Testis (tissue), 2 donors: ENCODE measurements at regions not wholly inside any gene's neighbourhood (a gene's known extent, or its start where the extent isn't known, plus 50 kb on each side); places are given as distances from the start of the nearest gene placed in this dataset.

ENCODE experiments used
- DNase-seq: peaks from one replicate; pipeline ENCODE4 v3.0.0-alpha.2; 2019
- H3K27ac ChIP-seq, 2 donors: fragments of 200-600 bp; sonication (generic); one replicate each; pipeline ENCODE4 v1.5.1; 2019
- H3K27me3 ChIP-seq: fragments of 200-600 bp; sonication (generic); one replicate; pipeline ENCODE4 v1.5.1; 2019
- H3K36me3 ChIP-seq: fragments of 200-600 bp; sonication (generic); one replicate; pipeline ENCODE4 v1.5.1; 2017; ENCODE audit warnings: low read depth; ENCODE audit errors: missing control alignments
- H3K4me1 ChIP-seq: fragments of 200-600 bp; sonication (generic); one replicate; pipeline ENCODE4 v1.5.1; 2019
- H3K4me3 ChIP-seq, 2 donors: fragments of 200-600 bp; sonication (generic); one replicate each; pipeline ENCODE4 v1.5.1; 2017 to 2019
- H3K9me3 ChIP-seq: fragments of 200-600 bp; sonication (generic); one replicate; pipeline ENCODE4 v1.5.1; 2017
- CTCF ChIP-seq, 3 experiments: fragments of 450-650 bp in 2 of 3; fragments of 200-600 bp in 1 of 3; sonication (generic) in 1 of 3; IDR thresholded peaks; one replicate each; pipeline ENCODE4 v1.5.1; 2016 to 2019; ENCODE audit warnings: antibody characterized with exemption in 3 of 3, mild to moderate bottlenecking in 2 of 3, moderate library complexity in 1 of 3
- POLR2A ChIP-seq: fragments of 450-650 bp; IDR thresholded peaks from one replicate; pipeline ENCODE4 v1.6.1; 2017; ENCODE audit warnings: antibody characterized with exemption, mild to moderate bottlenecking, moderate library complexity
- WGBS, 2 donors: methylation state at CpG; one replicate each; pipeline ENCODE4 v1.1.5; 2018; 5-methylcytosine and 5-hydroxymethylcytosine counted together
- intact Hi-C: fragments of 100-400 bp; cut with DNase I; formaldehyde crosslinking; loops from one replicate; pipeline ENCODE4 v1.15.1; 2023; ENCODE audit warnings: low total_unique reads

GRCh38 chr14:76309572-76310162 lies 66.3 kb upstream of the ESRRB start:
- intact Hi-C loops, result no loop called here
- Histone ChIP-seq H3K4me1 (no peaks in the 10 kb centered on the region), H3K36me3 (no peaks in the 10 kb centered on the region), H3K27ac (no peak overlapping the region), H3K27me3 (no peaks in the 10 kb centered on the region), H3K9me3 (no peaks in the 10 kb centered on the region), H3K4me3 (no peak overlapping the region)
- 80 to 81% methylated on average over 8 of the region's 8 CpGs for WGBS, 2 donors
- TF ChIP-seq POLR2A (no peak), CTCF (IDR thresholded peaks at IDR 0.05) (no peak)
- no peak for DNase-seq

DNA sequence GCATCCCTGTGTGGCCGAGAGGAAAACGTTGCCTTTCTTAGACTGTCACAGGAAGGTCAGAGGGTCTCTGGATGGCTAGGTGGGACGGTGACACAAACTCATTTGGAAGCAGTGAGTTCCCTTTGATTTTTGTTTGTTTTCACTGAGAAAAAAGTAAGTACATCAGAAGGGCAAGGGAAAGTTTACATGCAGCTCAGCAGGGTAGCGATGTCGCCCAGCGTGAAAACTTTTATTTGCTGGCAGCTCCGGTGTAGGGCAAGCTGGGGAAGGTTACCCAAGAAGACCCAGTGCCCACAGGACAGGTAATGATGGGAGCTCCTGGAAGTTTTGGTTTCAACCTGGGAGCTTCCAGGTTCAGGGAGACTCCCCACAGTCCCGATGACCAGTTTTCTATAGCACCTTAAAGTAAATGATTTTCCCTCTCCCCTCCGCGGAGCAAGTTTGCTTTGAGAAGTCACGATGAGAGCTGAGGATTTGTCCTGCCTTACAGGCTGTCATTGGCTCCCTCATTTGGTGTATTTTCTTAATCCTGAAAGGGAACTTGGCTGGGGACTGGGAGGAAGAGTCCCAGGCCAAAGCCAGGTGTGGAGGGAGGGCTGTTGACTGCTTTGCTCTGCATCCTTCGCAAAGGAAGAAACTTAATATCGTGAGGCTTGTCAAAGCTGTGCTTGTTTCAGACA lies 64.7 kb upstream of the ESRRB start:
- intact Hi-C loops, result no loop called here
- no peaks in the 10 kb centered on the region for H3K27me3 ChIP-seq
- no peaks in the 10 kb centered on the region for H3K4me1 ChIP-seq
- TF ChIP-seq POLR2A, result no peak
- no peak for TF ChIP-seq CTCF (IDR thresholded peaks at IDR 0.05)
- no peaks in the 10 kb centered on the region for H3K9me3 ChIP-seq
- H3K36me3 ChIP-seq, result no peaks in the 10 kb centered on the region
- WGBS, 2 donors, result 46 to 48% methylated on average over 13 of the region's 13 CpGs
- DNase-seq, result no peak
- H3K4me3 ChIP-seq, result no peak overlapping the region
- no peak overlapping the region for H3K27ac ChIP-seq

GRCh38 chr14:76312821-76313220 lies 63.1 kb upstream of the ESRRB start:
- no peaks in the 10 kb centered on the region for H3K9me3 ChIP-seq
- no peak for DNase-seq
- no peaks in the 10 kb centered on the region for H3K4me1 ChIP-seq
- TF ChIP-seq CTCF (IDR thresholded peaks at IDR 0.05), result no peak
- no peak for TF ChIP-seq POLR2A
- intact Hi-C loops, result no loop called here
- no peaks in the 10 kb centered on the region for H3K27me3 ChIP-seq
- no peak overlapping the region for H3K27ac ChIP-seq
- no peak overlapping the region for H3K4me3 ChIP-seq
- WGBS, 2 donors, result 72 to 85% methylated on average over 4 of the region's 4 CpGs
- H3K36me3 ChIP-seq, result no peaks in the 10 kb centered on the region

DNA sequence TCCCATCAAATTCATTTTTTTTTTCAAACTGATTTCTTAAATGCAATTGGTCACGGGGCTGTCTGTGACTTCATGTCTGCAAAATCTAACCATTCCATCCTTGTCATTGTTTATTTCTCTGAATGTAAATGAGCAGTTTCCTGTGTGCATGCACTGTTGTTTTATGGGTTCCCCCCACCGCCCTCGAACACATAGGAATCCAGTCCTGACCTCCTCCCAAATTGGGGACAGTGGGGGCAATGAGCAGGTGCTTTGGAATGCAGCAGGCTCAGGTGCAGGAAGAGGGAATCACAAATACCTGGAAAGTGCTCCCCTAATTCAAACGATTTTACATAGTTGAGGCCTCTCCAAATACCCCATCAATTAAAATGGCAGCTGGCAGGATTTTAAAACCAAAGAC lies 62.6 kb upstream of the ESRRB start:
- no peak overlapping the region for H3K4me3 ChIP-seq
- intact Hi-C loops, result no loop called here
- H3K27ac ChIP-seq, result no peak overlapping the region
- WGBS, 2 donors, result 79 to 80% methylated on average over 4 of the region's 4 CpGs
- DNase-seq, result no peak
- TF ChIP-seq CTCF (IDR thresholded peaks at IDR 0.05), result no peak
- no peak for TF ChIP-seq POLR2A
- H3K36me3 ChIP-seq, result no peaks in the 10 kb centered on the region
- H3K9me3 ChIP-seq, result no peaks in the 10 kb centered on the region
- H3K4me1 ChIP-seq, result no peaks in the 10 kb centered on the region
- H3K27me3 ChIP-seq, result no peaks in the 10 kb centered on the region

DNA sequence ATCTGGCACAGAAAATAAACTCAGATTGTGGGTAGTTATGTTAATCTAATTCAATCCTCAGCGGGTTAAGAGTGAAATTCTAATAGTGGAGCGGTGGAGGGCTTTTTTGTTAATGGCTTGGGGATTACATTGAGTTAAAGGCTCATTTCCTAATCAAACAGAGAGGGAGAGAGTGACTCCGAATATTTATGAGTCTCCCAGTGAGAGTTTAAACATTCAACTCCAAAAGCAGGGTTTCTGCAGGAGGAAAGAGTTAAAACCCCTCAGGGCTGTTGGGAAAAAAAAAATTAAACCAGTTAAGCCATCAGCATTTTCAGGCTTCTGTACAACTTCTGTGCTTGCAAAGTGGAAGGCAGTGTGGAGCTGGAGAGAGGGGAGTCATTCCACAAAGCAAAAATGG lies 62.1 kb upstream of the ESRRB start:
- Histone ChIP-seq H3K4me3 (no peak overlapping the region), H3K4me1 (no peaks in the 10 kb centered on the region), H3K36me3 (no peaks in the 10 kb centered on the region), H3K27me3 (no peaks in the 10 kb centered on the region), H3K9me3 (no peaks in the 10 kb centered on the region), H3K27ac (no peak overlapping the region)
- intact Hi-C loops, result no loop called here
- WGBS, 2 donors, result 72 to 79% methylated on average over 3 of the region's 3 CpGs
- DNase-seq, result no peak
- TF ChIP-seq POLR2A (no peak), CTCF (IDR thresholded peaks at IDR 0.05) (no peak)
